MM.1S (cell line): ENCODE measurements at regions not wholly inside any gene's neighbourhood (a gene's known extent, or its start where the extent isn't known, plus 50 kb on each side); places are given as distances from the start of the nearest gene placed in this dataset.

Experiments
- DNase-seq: peaks from one replicate; pipeline ENCODE4 v3.0.0-alpha.2; 2015
- H2AFZ ChIP-seq: fragments of 300-600 bp; sonication (generic); 2 replicates; pipeline ENCODE4 v1.6.0; 2016; ENCODE audit warnings: antibody characterized with exemption, low read length
- H3F3A ChIP-seq: fragments of 300-600 bp; sonication (generic); 2 replicates; pipeline ENCODE4 v1.6.1; 2016; ENCODE audit warnings: mild to moderate bottlenecking, antibody characterized with exemption, low read length, moderate library complexity, mixed read lengths; ENCODE audit not compliant: insufficient read depth
- H3K27ac ChIP-seq: fragments of 300-600 bp; sonication (generic); 2 replicates; pipeline ENCODE4 v1.5.1; 2016; ENCODE audit warnings: mild to moderate bottlenecking, low read length
- H3K27me3 ChIP-seq: fragments of 300-600 bp; sonication (generic); replicated peaks from 2 replicates; pipeline ENCODE4 v1.6.0; 2016; ENCODE audit warnings: low read length; ENCODE audit not compliant: insufficient read depth
- H3K36me3 ChIP-seq: fragments of 300-600 bp; sonication (generic); replicated peaks from 2 replicates; pipeline ENCODE4 v1.6.1; 2016; ENCODE audit warnings: mild to moderate bottlenecking, low read length, mixed read lengths; ENCODE audit not compliant: insufficient read depth
- H3K4me1 ChIP-seq: fragments of 300-600 bp; sonication (generic); 2 replicates; pipeline ENCODE4 v1.6.1; 2016; ENCODE audit warnings: low read length, mixed read lengths
- H3K4me2 ChIP-seq: fragments of 300-600 bp; sonication (generic); 2 replicates; pipeline ENCODE4 v1.6.0; 2016; ENCODE audit warnings: low read depth, low read length
- H3K4me3 ChIP-seq: fragments of 300-600 bp; sonication (generic); 2 replicates; pipeline ENCODE4 v1.5.1; 2016; ENCODE audit warnings: low read length, mixed read lengths
- H3K79me2 ChIP-seq: fragments of 300-600 bp; sonication (generic); 2 replicates; pipeline ENCODE4 v1.6.1; 2016; ENCODE audit warnings: mixed run types, low read length, mixed read lengths
- H3K9ac ChIP-seq: fragments of 300-600 bp; sonication (generic); 2 replicates; pipeline ENCODE4 v1.6.1; 2016; ENCODE audit warnings: low read length, mixed read lengths
- H3K9me2 ChIP-seq: fragments of 300-600 bp; sonication (generic); replicated peaks from 2 replicates; pipeline ENCODE4 v1.6.1; 2016; ENCODE audit warnings: mild to moderate bottlenecking, low read length, mixed read lengths; ENCODE audit not compliant: insufficient read depth
- H3K9me3 ChIP-seq: fragments of 300-600 bp; sonication (generic); replicated peaks from 2 replicates; pipeline ENCODE4 v1.6.1; 2016; ENCODE audit warnings: mild to moderate bottlenecking, low read length, mixed read lengths; ENCODE audit not compliant: insufficient read depth
- H4K20me1 ChIP-seq: fragments of 300-600 bp; sonication (generic); 2 replicates; pipeline ENCODE4 v1.6.1; 2016; ENCODE audit warnings: mild to moderate bottlenecking, low read length, moderate library complexity, mixed read lengths; ENCODE audit not compliant: insufficient read depth
- EZH2 ChIP-seq: fragments of 300-600 bp; sonication (generic); optimal IDR thresholded peaks from 2 replicates; pipeline ENCODE3; 2017; ENCODE audit warnings: low read depth, mild to moderate bottlenecking, antibody characterized with exemption, low read length, mixed read lengths
- EZH2phosphoT487 ChIP-seq: fragments of 300-600 bp; sonication (generic); IDR thresholded peaks from 2 replicates; pipeline ENCODE4 v1.6.1; 2018; ENCODE audit warnings: antibody characterized with exemption, low read length
- TF ChIP-seq, protein P1 (sequence below): fragments of 300-600 bp; sonication (generic); IDR thresholded peaks from 2 replicates; pipeline ENCODE4 v1.5.1; 2016; ENCODE audit warnings: antibody characterized with exemption, low read length, mixed read lengths

DNA sequence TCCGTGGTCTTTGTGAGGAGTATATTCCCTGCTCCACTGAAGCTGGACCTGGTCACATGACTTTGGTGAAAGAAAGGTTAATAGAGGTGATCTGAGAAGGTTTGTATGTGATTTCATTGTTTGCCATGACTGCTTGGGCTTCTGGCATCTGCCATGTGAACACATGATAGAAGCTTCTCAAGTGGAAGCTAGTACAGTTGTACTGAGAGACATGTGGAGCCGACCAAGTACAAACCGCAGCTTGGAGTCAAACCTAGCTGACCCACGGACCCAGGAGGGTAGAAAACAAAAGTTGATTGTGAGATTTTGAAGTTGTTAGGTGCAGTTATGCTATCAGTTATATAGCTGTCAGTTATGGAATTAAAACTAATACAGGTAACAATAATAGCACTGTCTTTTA, 140.4 kb downstream of the CARTPT start:
- Histone ChIP-seq H3F3A (no peaks in the 10 kb centered on the region), H3K4me2 (no peak overlapping the region), H3K4me1 (no peaks in the 10 kb centered on the region), H3K27me3 (no peaks in the 10 kb centered on the region), H3K79me2 (no peaks in the 10 kb centered on the region), H3K4me3 (no peak overlapping the region), H4K20me1 (no peaks in the 10 kb centered on the region), H3K9me3 (no peaks in the 10 kb centered on the region), H2AFZ (no peak overlapping the region), H3K9ac (no peak overlapping the region), H3K9me2 (no peaks in the 10 kb centered on the region), H3K27ac (no peak overlapping the region), H3K36me3 (no peaks in the 10 kb centered on the region)
- DNase-seq, result no peak
- no peak for TF ChIP-seq EZH2
- no peak for TF ChIP-seq EZH2phosphoT487
- TF ChIP-seq, protein P1, sequence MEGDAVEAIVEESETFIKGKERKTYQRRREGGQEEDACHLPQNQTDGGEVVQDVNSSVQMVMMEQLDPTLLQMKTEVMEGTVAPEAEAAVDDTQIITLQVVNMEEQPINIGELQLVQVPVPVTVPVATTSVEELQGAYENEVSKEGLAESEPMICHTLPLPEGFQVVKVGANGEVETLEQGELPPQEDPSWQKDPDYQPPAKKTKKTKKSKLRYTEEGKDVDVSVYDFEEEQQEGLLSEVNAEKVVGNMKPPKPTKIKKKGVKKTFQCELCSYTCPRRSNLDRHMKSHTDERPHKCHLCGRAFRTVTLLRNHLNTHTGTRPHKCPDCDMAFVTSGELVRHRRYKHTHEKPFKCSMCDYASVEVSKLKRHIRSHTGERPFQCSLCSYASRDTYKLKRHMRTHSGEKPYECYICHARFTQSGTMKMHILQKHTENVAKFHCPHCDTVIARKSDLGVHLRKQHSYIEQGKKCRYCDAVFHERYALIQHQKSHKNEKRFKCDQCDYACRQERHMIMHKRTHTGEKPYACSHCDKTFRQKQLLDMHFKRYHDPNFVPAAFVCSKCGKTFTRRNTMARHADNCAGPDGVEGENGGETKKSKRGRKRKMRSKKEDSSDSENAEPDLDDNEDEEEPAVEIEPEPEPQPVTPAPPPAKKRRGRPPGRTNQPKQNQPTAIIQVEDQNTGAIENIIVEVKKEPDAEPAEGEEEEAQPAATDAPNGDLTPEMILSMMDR, result no peak

DNA sequence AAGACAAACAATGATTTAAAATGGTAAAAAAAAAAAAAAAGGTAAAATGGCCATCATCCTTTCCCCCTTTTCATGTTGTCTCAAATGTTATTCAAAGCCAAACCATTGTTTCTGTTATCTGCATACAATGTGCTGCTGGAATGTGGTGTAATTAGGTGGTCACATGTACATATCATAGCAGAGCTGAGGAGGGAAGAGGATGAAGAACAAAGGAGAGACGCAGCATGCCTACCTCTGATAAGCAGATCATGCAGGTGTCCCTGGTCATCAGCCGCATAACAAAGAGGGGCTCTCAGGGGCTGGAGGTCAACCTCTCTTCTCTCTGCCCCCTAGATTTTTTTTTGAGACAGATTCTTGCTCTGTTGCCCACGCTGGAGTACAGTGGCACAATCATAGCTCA, 141.0 kb downstream of the CARTPT start:
- H3F3A ChIP-seq, result no peaks in the 10 kb centered on the region
- no peaks in the 10 kb centered on the region for H3K36me3 ChIP-seq
- no peaks in the 10 kb centered on the region for H4K20me1 ChIP-seq
- H3K79me2 ChIP-seq, result no peaks in the 10 kb centered on the region
- H3K9me2 ChIP-seq, result no peaks in the 10 kb centered on the region
- DNase-seq, result no peak
- H3K4me1 ChIP-seq, result no peaks in the 10 kb centered on the region
- no peak overlapping the region for H3K4me3 ChIP-seq
- no peak overlapping the region for H2AFZ ChIP-seq
- no peak overlapping the region for H3K4me2 ChIP-seq
- no peak overlapping the region for H3K9ac ChIP-seq
- no peaks in the 10 kb centered on the region for H3K27me3 ChIP-seq
- TF ChIP-seq, protein P1, result no peak
- TF ChIP-seq EZH2phosphoT487 (no peak), EZH2 (no peak)
- H3K9me3 ChIP-seq, result no peaks in the 10 kb centered on the region
- H3K27ac ChIP-seq, result no peak overlapping the region

DNA sequence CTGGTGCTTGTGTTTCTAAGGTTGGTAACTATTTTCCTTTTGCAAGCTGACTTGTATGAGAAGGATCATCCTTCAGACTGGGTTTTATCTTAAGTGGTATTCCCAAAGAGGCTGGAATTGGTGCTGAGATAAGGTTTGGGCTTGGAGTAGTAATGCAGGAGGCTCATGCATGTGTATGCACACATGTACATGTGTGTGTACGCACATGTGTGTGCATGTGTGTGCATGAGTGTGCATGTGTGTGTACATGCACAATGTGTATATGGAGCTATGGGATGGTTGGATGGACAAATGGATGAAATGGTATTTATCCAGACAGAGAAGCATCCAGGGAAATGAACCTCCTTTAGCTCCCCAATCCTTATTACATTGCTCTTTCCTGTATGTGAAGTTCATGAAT, 142.6 kb downstream of the CARTPT start:
- Histone ChIP-seq H3K4me2 (no peak overlapping the region), H3K4me3 (no peak overlapping the region), H3K9me3 (no peaks in the 10 kb centered on the region), H3K9ac (no peak overlapping the region), H4K20me1 (no peaks in the 10 kb centered on the region), H3K4me1 (no peaks in the 10 kb centered on the region), H3K36me3 (no peaks in the 10 kb centered on the region), H3F3A (no peaks in the 10 kb centered on the region), H3K27ac (no peak overlapping the region), H3K79me2 (no peaks in the 10 kb centered on the region), H3K27me3 (no peaks in the 10 kb centered on the region), H3K9me2 (no peaks in the 10 kb centered on the region), H2AFZ (no peak overlapping the region)
- DNase-seq, result no peak
- no peak for TF ChIP-seq EZH2phosphoT487
- TF ChIP-seq, protein P1, result no peak
- TF ChIP-seq EZH2, result no peak
